ENCODE measurements at regions not wholly inside any gene's neighbourhood (a gene's known extent, or its start where the extent isn't known, plus 50 kb on each side); places are given as distances from the start of the nearest gene placed in this dataset.
"Not testable (repeated sequence)": the region's sequence is repeated elsewhere in the genome, so short reads cannot be mapped to it uniquely, and the experiment has no call there.

GRCh38 chr3:34882764-34883163 lies 756.6 kb upstream of the ARPP21 start:
- no peak for TF ChIP-seq ZFX (IDR thresholded peaks at IDR 0.05)
- peak; percentile 28 for TF ChIP-seq CTCF (conservative IDR thresholded peaks at IDR 0.05)
- no peak overlapping the region for H3K27ac ChIP-seq

GRCh38 chr3:34884007-34884406 lies 755.3 kb upstream of the ARPP21 start:
- H3K27ac ChIP-seq = no peak overlapping the region
- no peak for TF ChIP-seq ZFX (IDR thresholded peaks at IDR 0.05)
- no peak for TF ChIP-seq CTCF (conservative IDR thresholded peaks at IDR 0.05)

- H3K27ac ChIP-seq = peak overlapping the region; percentile 11; the same call in 1 of the 2 replicates
Observed at GRCh38 chr3:34886443-34886842, 752.9 kb upstream of the ARPP21 start.

DNA sequence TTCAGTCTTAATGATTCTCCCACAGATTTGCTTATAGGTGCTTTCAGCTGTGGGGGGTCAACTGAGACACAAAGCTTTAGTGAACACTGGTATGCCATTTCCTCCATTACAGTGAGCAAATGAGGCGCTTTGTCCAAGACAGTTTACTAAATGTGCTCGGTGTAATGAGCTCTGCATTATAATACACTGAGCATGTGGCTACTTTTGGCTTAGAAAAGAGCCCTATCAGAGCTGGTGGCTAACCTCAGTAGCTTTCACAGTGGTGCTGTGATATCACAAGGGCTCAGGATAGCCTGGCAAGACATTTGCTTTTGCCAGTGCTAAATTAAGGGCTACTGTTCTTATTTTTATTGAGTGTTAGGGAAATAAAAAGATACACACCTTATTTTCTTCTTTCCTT lies 749.7 kb upstream of the ARPP21 start:
- peak overlapping the region; percentile 64; the same call in 1 of the 2 replicates for H3K27ac ChIP-seq
- TF ChIP-seq CTCF (conservative IDR thresholded peaks at IDR 0.05) (no peak), ZFX (IDR thresholded peaks at IDR 0.05) (no peak)

More at GRCh38 chr3:34886443-34886842, 752.9 kb upstream of the ARPP21 start:
- TF ChIP-seq CTCF (conservative IDR thresholded peaks at IDR 0.05) (no peak), ZFX (IDR thresholded peaks at IDR 0.05) (no peak)

- H3K27ac ChIP-seq = no peak overlapping the region; the same call in 1 of the 2 replicates
- TF ChIP-seq CTCF (conservative IDR thresholded peaks at IDR 0.05) (no peak), ZFX (IDR thresholded peaks at IDR 0.05) (no peak)
Observed at GRCh38 chr3:34890247-34890646, 749.1 kb upstream of the ARPP21 start.

GRCh38 chr3:34891941-34892340 lies 747.4 kb upstream of the ARPP21 start:
- H3K27ac ChIP-seq = no peak overlapping the region
- TF ChIP-seq ZFX (IDR thresholded peaks at IDR 0.05) (no peak), CTCF (conservative IDR thresholded peaks at IDR 0.05) (no peak)

- TF ChIP-seq CTCF (conservative IDR thresholded peaks at IDR 0.05) (no peak), ZFX (IDR thresholded peaks at IDR 0.05) (no peak)
- no peak overlapping the region for H3K27ac ChIP-seq
Observed at GRCh38 chr3:34895841-34896240, 743.5 kb upstream of the ARPP21 start.

- H3K27ac ChIP-seq = not testable (repeated sequence)
Observed at GRCh38 chr3:34909679-34910078, 729.6 kb upstream of the ARPP21 start.
